OCI-LY1 (cell line): ENCODE measurements at regions not wholly inside any gene's neighbourhood (a gene's known extent, or its start where the extent isn't known, plus 50 kb on each side); places are given as distances from the start of the nearest gene placed in this dataset.

Source experiments
- EZH2 ChIP-seq: fragments of 200-600 bp; sonication (generic), shearing (Covaris generic); IDR thresholded peaks from 2 replicates; pipeline ENCODE4 v1.8.0; 2017; ENCODE audit warnings: borderline replicate concordance, mixed run types, mild to moderate bottlenecking, antibody characterized with exemption, low read length, moderate library complexity, mixed read lengths
- TF ChIP-seq, protein P1 (sequence below): fragments of 200-600 bp; sonication (generic), shearing (Covaris generic); IDR thresholded peaks from 2 replicates; pipeline ENCODE4 v1.5.1; 2017; ENCODE audit warnings: mild to moderate bottlenecking, antibody characterized with exemption, low read length, moderate library complexity, mixed read lengths

DNA sequence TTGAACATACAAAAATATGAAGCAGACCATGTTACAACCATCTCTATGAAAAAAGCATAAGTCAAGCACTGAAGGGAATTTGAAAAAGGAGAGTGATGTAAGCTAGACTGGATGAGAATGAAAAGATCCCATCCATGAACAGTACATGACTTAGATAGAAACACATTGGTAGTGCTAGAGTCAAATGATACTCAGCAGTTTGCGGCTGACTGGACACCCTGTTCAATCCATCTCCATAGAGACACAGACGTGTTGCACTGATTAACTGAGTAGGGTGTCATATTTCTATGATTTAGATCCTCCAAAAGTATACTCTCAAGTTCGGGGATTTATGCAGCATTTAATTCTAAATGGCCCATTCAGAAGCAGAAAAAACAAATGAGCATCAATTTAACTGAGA lies 674.3 kb upstream of the NRXN1 start:
- TF ChIP-seq, protein P1, sequence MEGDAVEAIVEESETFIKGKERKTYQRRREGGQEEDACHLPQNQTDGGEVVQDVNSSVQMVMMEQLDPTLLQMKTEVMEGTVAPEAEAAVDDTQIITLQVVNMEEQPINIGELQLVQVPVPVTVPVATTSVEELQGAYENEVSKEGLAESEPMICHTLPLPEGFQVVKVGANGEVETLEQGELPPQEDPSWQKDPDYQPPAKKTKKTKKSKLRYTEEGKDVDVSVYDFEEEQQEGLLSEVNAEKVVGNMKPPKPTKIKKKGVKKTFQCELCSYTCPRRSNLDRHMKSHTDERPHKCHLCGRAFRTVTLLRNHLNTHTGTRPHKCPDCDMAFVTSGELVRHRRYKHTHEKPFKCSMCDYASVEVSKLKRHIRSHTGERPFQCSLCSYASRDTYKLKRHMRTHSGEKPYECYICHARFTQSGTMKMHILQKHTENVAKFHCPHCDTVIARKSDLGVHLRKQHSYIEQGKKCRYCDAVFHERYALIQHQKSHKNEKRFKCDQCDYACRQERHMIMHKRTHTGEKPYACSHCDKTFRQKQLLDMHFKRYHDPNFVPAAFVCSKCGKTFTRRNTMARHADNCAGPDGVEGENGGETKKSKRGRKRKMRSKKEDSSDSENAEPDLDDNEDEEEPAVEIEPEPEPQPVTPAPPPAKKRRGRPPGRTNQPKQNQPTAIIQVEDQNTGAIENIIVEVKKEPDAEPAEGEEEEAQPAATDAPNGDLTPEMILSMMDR, result no peak
- no peak for TF ChIP-seq EZH2
